GM19467 (cell line): ENCODE measurements at regions not wholly inside any gene's neighbourhood (a gene's known extent, or its start where the extent isn't known, plus 50 kb on each side); places are given as distances from the start of the nearest gene placed in this dataset.

Experiments
- ATAC-seq: cut with Tn5 transposase; IDR thresholded peaks from one replicate; pipeline ENCODE4 v1.9.1; 2021; ENCODE audit warnings: mild to moderate bottlenecking, moderate library complexity; ENCODE audit not compliant: unreplicated experiment

GRCh38 chr5:58259685-58260152 is 200.2 kb downstream of the PLK2 start:
- ATAC-seq, result no peak

DNA sequence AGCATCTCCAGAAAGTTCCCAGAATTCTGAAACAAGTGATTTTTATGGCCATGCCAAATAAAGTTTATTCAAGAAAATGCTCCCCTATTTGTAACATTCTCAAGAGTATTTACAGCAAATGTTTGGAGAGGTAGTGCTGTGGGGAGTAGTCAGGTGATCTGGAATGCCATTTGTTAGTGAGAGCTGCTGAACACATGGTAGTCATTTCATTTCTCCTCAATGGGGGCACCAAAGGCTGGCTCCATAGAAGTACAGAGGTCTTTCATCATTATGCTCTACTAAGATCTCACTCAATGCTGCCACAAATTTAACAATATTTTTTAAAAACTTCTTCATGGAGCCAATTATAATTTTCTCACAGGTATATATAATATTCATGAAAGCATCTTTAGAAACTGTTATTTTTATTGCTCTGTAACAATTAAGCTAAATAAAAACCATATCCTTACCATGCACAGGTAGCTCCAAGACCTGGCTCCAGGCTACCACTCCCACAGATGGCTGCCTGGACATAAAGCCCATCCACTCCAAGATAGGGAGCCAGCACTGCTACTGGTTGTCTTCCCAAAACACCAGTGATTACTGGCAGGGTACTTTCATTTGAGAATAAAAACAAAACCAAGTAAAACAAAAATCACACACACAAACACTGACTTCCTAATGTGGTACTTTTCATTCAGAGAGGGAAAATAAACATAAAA is 200.8 kb downstream of the PLK2 start:
- no peak for ATAC-seq

GRCh38 chr5:58255970-58256369 is 203.9 kb downstream of the PLK2 start:
- ATAC-seq, result no peak

DNA sequence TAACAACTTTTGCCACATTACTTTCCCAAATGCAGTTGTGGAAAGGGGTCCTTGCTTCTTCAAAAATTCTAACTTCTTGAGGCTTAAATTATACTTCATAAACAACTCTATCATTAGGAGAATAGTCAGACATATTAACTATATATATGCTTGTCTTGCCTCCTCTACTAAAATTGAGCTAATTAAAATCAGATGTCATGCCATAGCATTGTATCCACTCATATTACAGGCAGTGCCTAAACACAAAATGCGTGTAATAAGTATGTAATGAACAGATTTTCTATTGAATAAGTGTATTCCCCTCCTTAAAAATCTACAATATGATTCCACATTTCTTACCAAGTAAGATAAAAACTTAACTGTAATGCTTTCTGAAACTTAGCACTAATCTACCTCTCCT is 204.5 kb downstream of the PLK2 start:
- no peak for ATAC-seq

DNA sequence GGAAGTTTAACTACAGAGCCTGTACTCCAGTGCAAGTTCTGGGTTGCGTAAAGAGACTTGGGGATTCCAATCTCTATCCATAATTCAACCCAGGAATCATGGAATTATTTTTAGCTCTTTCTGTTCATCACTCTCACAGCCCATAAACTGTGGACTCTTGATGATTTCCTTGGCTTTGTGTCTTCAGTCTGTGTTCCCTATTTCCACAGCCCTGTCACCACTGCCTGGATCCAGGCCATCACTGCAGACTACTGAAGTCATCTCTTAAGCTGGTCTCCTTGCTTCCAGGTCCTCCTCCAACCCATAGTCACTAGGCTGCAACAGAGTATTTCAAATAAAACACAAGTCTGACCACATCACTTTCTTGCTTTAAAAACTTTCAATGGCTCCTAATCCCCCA is 211.7 kb downstream of the PLK2 start:
- no peak for ATAC-seq

GRCh38 chr5:58246461-58246944 is 213.4 kb downstream of the PLK2 start:
- no peak for ATAC-seq

- ATAC-seq, result no peak
These were observed 214.4 kb downstream of the PLK2 start for GRCh38 chr5:58245476-58245840.

GRCh38 chr5:58244819-58245475 is 214.9 kb downstream of the PLK2 start:
- ATAC-seq, result no peak

- ATAC-seq, result no peak
These were observed 218.5 kb downstream of the PLK2 start for GRCh38 chr5:58241389-58241788.

GRCh38 chr5:58240322-58240721 is 219.6 kb downstream of the PLK2 start:
- ATAC-seq, result no peak

DNA sequence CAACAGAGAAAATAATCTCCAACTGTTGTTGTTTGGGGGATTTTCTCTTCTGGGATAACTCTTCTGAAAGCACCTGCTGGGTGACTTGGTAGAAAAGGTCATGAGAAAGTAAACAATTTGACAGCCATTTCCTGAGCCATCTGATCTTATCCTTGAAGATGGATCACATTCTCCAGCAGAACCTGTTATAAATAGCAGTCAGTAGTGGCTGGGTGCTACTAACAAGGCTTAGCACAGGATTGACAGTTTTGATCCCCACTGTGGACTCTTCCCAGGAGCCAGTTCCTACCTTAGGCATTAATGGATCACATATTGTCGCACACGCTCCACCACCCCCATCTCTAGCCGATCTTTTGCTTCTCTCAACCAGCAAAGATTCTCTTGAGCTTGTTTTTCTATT is 220.2 kb downstream of the PLK2 start:
- no peak for ATAC-seq

DNA sequence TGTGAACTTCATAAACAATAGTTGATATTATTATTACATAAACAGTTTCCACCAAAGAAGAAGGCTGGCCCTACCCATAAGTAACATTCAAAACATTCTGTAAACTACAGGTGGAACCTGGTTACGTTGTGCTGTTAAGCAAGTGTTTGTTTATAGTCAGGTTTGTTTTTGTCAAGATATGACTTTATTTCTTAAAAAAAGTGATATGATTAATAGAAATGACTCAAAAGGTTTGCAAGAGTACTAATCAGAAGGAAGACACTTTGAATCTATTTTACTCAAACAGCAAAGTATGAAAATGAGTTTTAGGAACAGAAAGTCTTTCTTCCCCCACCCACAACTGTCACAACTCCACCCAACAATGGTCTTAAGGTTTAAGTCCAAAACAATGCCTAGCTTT is 220.8 kb downstream of the PLK2 start:
- no peak for ATAC-seq

DNA sequence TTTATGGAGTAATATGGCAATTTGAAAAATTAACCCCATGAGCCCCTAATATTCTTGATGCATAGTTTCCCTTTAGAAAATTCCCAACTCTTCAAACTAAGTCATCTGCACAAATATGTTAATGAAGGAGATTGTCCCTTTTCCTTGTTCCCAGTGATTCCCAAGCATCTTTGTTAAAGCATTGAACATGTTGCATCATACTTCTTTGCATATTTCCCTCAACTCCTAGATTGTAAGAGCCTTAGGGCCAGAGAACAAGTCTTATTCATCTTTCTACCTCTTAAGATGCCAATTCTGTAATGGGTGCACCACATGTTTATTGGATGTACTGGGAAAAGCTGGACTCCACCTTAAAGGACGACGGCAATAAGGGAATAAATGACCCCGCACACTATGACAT is 223.4 kb downstream of the PLK2 start:
- no peak for ATAC-seq

- no peak for ATAC-seq
These were observed 224.6 kb downstream of the PLK2 start for GRCh38 chr5:58235299-58235698.

GRCh38 chr5:58232130-58232529 is 227.8 kb downstream of the PLK2 start:
- no peak for ATAC-seq

DNA sequence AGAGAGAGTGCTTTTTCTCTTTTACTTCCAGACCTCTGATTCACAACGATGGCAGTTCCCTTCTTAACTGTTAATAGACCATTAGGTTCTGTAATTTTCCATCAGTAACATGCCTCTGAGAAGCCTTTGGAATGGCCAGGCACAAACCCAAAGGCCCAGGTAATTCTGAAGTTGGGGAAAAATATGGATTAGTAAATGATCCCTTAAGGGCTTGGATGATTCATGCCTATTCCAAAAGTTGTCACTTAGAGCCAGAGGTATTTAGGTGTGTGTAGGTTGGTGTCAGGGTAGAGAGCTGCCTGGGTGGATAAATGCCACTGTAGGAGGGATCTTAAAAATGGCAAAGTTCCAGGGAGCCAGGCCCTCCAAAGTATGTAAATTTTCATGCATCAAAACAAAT is 228.8 kb downstream of the PLK2 start:
- no peak for ATAC-seq

- ATAC-seq, result no peak
These were observed 231.0 kb downstream of the PLK2 start for GRCh38 chr5:58228896-58229295.

- ATAC-seq, result no peak
These were observed 232.0 kb downstream of the PLK2 start for GRCh38 chr5:58227858-58228257.

DNA sequence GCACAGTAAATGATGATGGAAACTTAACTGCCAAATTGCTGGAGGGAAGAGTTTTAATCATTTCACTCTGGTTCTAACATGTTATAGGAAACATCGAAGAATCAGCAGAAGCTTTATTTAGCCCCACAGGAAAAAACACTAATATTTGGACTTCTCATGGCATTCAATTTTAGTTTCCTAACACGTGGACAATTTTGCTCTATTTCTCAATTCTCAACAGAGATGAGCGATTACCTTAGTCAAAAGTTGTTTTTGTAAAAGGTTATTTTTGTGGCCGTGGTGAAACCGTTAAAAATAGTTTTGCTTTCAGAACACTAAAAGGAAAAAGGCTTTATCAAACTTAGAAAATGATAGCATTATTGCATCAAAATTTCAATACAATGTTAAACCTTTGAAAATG is 235.2 kb downstream of the PLK2 start:
- ATAC-seq, result no peak

GRCh38 chr5:58224221-58224620 is 235.7 kb downstream of the PLK2 start:
- no peak for ATAC-seq

DNA sequence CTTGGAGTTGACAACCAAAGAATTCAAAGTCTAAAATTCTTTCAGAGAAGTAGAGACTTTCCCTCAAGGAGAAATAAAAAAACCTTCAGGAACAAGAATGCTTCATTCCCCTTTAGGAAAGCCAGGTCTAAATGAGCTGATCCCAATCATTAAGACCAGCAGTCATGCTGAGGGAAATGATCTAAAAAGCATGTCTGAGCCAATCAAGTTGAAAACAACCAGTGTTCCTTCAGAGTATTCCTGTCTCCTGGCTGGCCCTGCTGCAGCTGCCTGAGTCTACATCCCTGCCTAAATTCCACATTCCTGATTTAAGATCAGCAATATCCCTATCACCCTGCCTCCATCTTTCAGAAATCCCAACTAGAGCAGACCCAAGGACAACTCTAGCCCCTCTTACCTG is 244.5 kb downstream of the PLK2 start:
- ATAC-seq, result no peak

- ATAC-seq, result no peak
These were observed 248.4 kb downstream of the PLK2 start for GRCh38 chr5:58211441-58211840.

- no peak for ATAC-seq
These were observed 251.2 kb downstream of the PLK2 start for GRCh38 chr5:58208674-58209073.
